Ovary (tissue), 7 donors: ENCODE measurements at regions not wholly inside any gene's neighbourhood (a gene's known extent, or its start where the extent isn't known, plus 50 kb on each side); places are given as distances from the start of the nearest gene placed in this dataset.

Experiments used
- DNase-seq, 5 donors: peaks; one replicate each; pipeline ENCODE4 v3.0.0-alpha.2; 2019 to 2020
- H3K27ac ChIP-seq, 2 donors: fragments of 200-600 bp; one replicate each; pipeline versions ENCODE4 v1.5.1 to v1.8.0; 2019 to 2022
- H3K27me3 ChIP-seq: fragments of 200-600 bp; one replicate; pipeline ENCODE4 v1.8.0; 2022
- H3K36me3 ChIP-seq: fragments of 200-600 bp; sonication (generic); one replicate; pipeline ENCODE4 v1.5.1; 2019
- H3K4me1 ChIP-seq: one replicate; pipeline ENCODE4 v1.8.1; 2013; ENCODE audit warnings: mild to moderate bottlenecking, moderate library complexity; ENCODE audit not compliant: insufficient read depth
- H3K4me3 ChIP-seq: fragments of 200-600 bp; sonication (generic); one replicate; pipeline ENCODE4 v1.5.1; 2017
- H3K9me3 ChIP-seq, 2 donors: fragments of 200-600 bp in 1 of 2; sonication (generic) in 1 of 2; one replicate each; pipeline versions ENCODE4 v1.5.1 to v1.8.1; 2013 to 2019; ENCODE audit warnings: mild to moderate bottlenecking in 1 of 2, moderate library complexity in 1 of 2
- CTCF ChIP-seq, 3 donors: fragments of 450-650 bp in 2 of 3; fragments of 200-600 bp in 1 of 3; IDR thresholded peaks; one replicate each; pipeline versions ENCODE4 v1.5.1 to v1.8.0; 2016 to 2022; ENCODE audit warnings: antibody characterized with exemption in 3 of 3, mild to moderate bottlenecking in 1 of 3
- EP300 ChIP-seq: sonication (generic); formaldehyde crosslinking; IDR thresholded peaks from one replicate; pipeline ENCODE4 v1.6.1; 2017; ENCODE audit warnings: antibody characterized with exemption
- POLR2A ChIP-seq: fragments of 450-650 bp; IDR thresholded peaks from one replicate; pipeline ENCODE4 v1.6.1; 2017; ENCODE audit warnings: antibody characterized with exemption, mild to moderate bottlenecking, moderate library complexity
- WGBS, 3 donors: extraction: QIAGEN DNeasy Blood & Tissue Kit in 1 of 3; methylation state at CpG; one replicate each; pipeline versions ENCODE4 v1.1.5 to v1.1.7; 2013 to 2017; 5-methylcytosine and 5-hydroxymethylcytosine counted together
- intact Hi-C, 4 donors: fragments of 100-400 bp; cut with DNase I; formaldehyde crosslinking; loops; one replicate each; pipeline versions ENCODE4 v1.11.0 to v1.15.1; 2022 to 2023
- donor health status: DM: no; HTN: no; CAD: no; lungs with moderate emphysema.
- donor health status: DM: no; HTN: no; CAD: no.
- donor health status: Bipolar disorder and iron deficiency.
- donor health status: DM: no; HTN: no; CAD: no.
- donor health status: DM: yes; HTN: yes; CAD: no.

GRCh38 chr11:46223252-46223513, 54.3 kb upstream of the CREB3L1 start:
- WGBS, 3 donors: 88 to 94% (median 90%) methylated on average over 4 of the region's 4 CpGs
- Histone ChIP-seq H3K4me1 (no peaks in the 10 kb centered on the region), H3K36me3 (no peaks in the 10 kb centered on the region), H3K4me3 (no peak overlapping the region), H3K27me3 (no peaks in the 10 kb centered on the region), H3K9me3 (no peaks in the 10 kb centered on the region), H3K27ac (no peak overlapping the region)
- intact Hi-C loops: loop anchor here in 1 of 4 donors (10.0 kb wide), 1 partner anchor 882 kb away; no protein-coding TSS in a partner anchor
- TF ChIP-seq POLR2A (no peak), CTCF (IDR thresholded peaks at IDR 0.05) (no peak), EP300 (no peak)
- DNase-seq: no peak

GRCh38 chr11:46222490-46223251, 54.8 kb upstream of the CREB3L1 start:
- no peaks in the 10 kb centered on the region for H3K9me3 ChIP-seq
- H3K4me1 ChIP-seq: no peaks in the 10 kb centered on the region
- no peaks in the 10 kb centered on the region for H3K27me3 ChIP-seq
- no peak overlapping the region for H3K27ac ChIP-seq
- no peak overlapping the region for H3K4me3 ChIP-seq
- intact Hi-C loops: loop anchor here in 1 of 4 donors (10.0 kb wide), 1 partner anchor 882 kb away; no protein-coding TSS in a partner anchor
- TF ChIP-seq POLR2A (no peak), CTCF (IDR thresholded peaks at IDR 0.05) (no peak), EP300 (no peak)
- H3K36me3 ChIP-seq: no peaks in the 10 kb centered on the region
- WGBS, 3 donors: 59 to 66% (median 61%) methylated on average over 5 of the region's 5 CpGs
- no peak for DNase-seq

- no peaks in the 10 kb centered on the region for H3K36me3 ChIP-seq
- H3K4me3 ChIP-seq: no peak overlapping the region
- no peak for DNase-seq
- 82 to 84% (median 82%) methylated on average over 3 of the region's 3 CpGs for WGBS, 3 donors
- intact Hi-C loops: loop anchor here in 1 of 4 donors (10.0 kb wide), 1 partner anchor 884 kb away; no protein-coding TSS in a partner anchor
- no peaks in the 10 kb centered on the region for H3K27me3 ChIP-seq
- H3K27ac ChIP-seq: no peak overlapping the region
- no peaks in the 10 kb centered on the region for H3K9me3 ChIP-seq
- TF ChIP-seq POLR2A: no peak
- TF ChIP-seq EP300: no peak
- TF ChIP-seq CTCF (IDR thresholded peaks at IDR 0.05): no peak
- no peaks in the 10 kb centered on the region for H3K4me1 ChIP-seq
These were observed 57.1 kb upstream of the CREB3L1 start for GRCh38 chr11:46220313-46220712.

GRCh38 chr11:46216765-46217089, 60.7 kb upstream of the CREB3L1 start:
- Histone ChIP-seq H3K4me1 (no peaks in the 10 kb centered on the region), H3K27ac (no peak overlapping the region), H3K27me3 (no peaks in the 10 kb centered on the region), H3K9me3 (no peaks in the 10 kb centered on the region), H3K4me3 (no peak overlapping the region), H3K36me3 (no peaks in the 10 kb centered on the region)
- WGBS, 3 donors: 79 to 84% (median 82%) methylated on average over 6 of the region's 6 CpGs
- DNase-seq: no peak
- intact Hi-C loops: no loop called here
- TF ChIP-seq POLR2A: no peak
- no peak for TF ChIP-seq EP300
- no peak for TF ChIP-seq CTCF (IDR thresholded peaks at IDR 0.05)
